ENCODE measurements at regions not wholly inside any gene's neighbourhood (a gene's known extent, or its start where the extent isn't known, plus 50 kb on each side); places are given as distances from the start of the nearest gene placed in this dataset.
A peak's percentile ranks its signal among the peaks of the same experiment; 100 is the strongest.
"Not testable (repeated sequence)": the region's sequence is repeated elsewhere in the genome, so short reads cannot be mapped to it uniquely, and the experiment has no call there.

DNA sequence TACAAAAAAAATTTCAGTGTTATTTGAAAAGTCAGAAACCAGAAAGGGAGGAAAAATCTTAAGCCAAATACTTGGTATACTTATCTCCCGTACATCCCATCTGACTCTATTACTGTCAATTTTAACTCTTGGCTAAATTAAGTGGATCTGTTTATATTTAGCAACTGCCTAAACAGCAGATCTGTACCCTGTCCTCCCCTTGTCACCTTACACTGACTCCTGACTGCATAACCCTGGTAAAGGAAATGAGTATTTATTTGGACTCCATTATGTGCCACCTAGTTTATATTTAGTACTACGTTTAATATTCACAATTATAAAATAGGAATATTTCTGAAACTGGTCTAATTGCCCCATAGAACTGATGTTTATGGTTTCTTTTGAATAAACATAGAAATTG is 730.2 kb upstream of the GJE1 start:
- DNase-seq (ENCODE audit: low read depth): no peak
- peaks cover 64% of the 10 kb centered on the region for H3K4me1 ChIP-seq (ENCODE audit: control insufficient read depth, insufficient read depth, low read length)
- peaks cover 3% of the 10 kb centered on the region for H3K9me3 ChIP-seq (ENCODE audit: control insufficient read depth, low read length)
- no peaks in the 10 kb centered on the region for H3K27me3 ChIP-seq (replicated peaks; ENCODE audit: control insufficient read depth, insufficient read depth, low read length)
- H3K36me3 ChIP-seq (ENCODE audit: control insufficient read depth, insufficient read depth, low read length, severe bottlenecking): no peaks in the 10 kb centered on the region
- no peak overlapping the region for H3K4me3 ChIP-seq (ENCODE audit: low read length)
- peak overlapping the region; percentile 72 for H3K9ac ChIP-seq (ENCODE audit: low read length)

DNA sequence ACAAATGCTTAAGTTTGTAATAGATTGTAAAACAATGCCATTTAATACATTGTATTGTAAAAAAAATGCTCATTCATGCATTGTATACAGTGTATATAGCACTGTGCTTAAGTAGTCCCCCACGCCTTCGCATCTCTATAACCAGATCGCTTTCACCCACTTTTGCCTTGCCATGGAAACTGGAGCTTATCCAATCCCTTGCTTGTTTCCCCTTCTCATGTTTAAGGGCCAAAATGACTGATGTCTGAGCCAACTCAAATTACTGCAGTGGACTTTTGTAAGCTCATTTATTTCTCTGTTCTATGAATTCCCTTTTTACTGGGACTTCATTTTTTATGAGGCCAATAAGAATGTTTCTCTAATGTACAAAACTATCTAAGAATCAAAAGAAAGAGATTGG is 730.9 kb upstream of the GJE1 start:
- no peak for DNase-seq (ENCODE audit: low read depth)
- Histone ChIP-seq H3K9ac (ENCODE audit: low read length) (peak overlapping the region; percentile 72), H3K4me1 (ENCODE audit: control insufficient read depth, insufficient read depth, low read length) (peaks cover 67% of the 10 kb centered on the region), H3K4me3 (ENCODE audit: low read length) (peak overlapping the region; percentile 60), H3K27me3 (replicated peaks; ENCODE audit: control insufficient read depth, insufficient read depth, low read length) (no peaks in the 10 kb centered on the region), H3K9me3 (ENCODE audit: control insufficient read depth, low read length) (no peaks in the 10 kb centered on the region), H3K36me3 (ENCODE audit: control insufficient read depth, insufficient read depth, low read length, severe bottlenecking) (no peaks in the 10 kb centered on the region)

DNA sequence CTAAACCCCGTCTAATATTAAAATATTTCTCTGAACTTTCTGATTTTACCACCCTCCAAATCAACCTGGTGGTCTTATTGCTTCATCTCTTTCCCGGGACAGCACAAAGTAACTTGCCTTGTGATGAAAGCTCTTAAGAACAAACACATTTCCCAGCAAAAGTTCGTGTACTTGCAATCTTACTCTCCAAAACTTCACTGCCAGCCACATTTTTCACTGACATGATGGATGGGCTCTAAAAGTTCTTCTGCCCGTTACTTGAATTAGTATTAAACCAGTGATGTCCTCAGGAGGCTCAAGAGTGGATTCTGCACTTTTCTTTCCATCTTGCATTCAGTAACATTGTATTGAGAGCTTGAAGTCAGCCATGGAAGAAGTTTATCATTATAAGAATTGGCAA is 731.6 kb upstream of the GJE1 start:
- Histone ChIP-seq H3K4me1 (ENCODE audit: control insufficient read depth, insufficient read depth, low read length) (peaks cover 62% of the 10 kb centered on the region), H3K9ac (ENCODE audit: low read length) (peak overlapping the region; percentile 72)

DNA sequence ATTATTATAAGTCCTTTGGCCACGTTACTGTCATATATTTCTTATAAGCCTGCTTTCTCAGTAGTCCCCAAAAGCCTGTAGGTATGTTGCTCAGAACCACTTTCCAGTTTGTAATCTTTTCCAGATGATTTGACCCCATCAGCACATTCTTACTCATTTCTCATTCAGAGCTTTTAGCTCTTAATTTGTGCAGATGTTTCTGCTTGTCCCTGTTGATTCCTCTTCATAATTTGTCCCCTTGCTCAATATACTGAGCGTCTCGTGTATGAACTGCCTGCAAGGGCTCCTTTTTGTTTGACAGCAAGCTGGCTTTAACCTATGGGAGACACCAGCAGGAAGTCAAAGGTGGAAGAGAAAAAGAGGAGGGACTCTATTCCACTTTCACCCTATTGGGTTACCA is 733.8 kb upstream of the GJE1 start:
- DNase-seq (ENCODE audit: low read depth): peak; percentile 45
- H3K36me3 ChIP-seq (ENCODE audit: control insufficient read depth, insufficient read depth, low read length, severe bottlenecking): no peaks in the 10 kb centered on the region
- peaks cover 59% of the 10 kb centered on the region for H3K4me1 ChIP-seq (ENCODE audit: control insufficient read depth, insufficient read depth, low read length)
- no peak overlapping the region for H3K4me3 ChIP-seq (ENCODE audit: low read length)
- no peaks in the 10 kb centered on the region for H3K27me3 ChIP-seq (replicated peaks; ENCODE audit: control insufficient read depth, insufficient read depth, low read length)
- H3K9me3 ChIP-seq (ENCODE audit: control insufficient read depth, low read length): no peaks in the 10 kb centered on the region
- H3K9ac ChIP-seq (ENCODE audit: low read length): no peak overlapping the region

More for the DNA sequence above, 731.6 kb upstream of the GJE1 start:
- Histone ChIP-seq H3K9me3 (ENCODE audit: control insufficient read depth, low read length) (no peaks in the 10 kb centered on the region), H3K27me3 (replicated peaks; ENCODE audit: control insufficient read depth, insufficient read depth, low read length) (no peaks in the 10 kb centered on the region), H3K4me3 (ENCODE audit: low read length) (peak overlapping the region; percentile 60), H3K36me3 (ENCODE audit: control insufficient read depth, insufficient read depth, low read length, severe bottlenecking) (no peaks in the 10 kb centered on the region)
- DNase-seq (ENCODE audit: low read depth): no peak

DNA sequence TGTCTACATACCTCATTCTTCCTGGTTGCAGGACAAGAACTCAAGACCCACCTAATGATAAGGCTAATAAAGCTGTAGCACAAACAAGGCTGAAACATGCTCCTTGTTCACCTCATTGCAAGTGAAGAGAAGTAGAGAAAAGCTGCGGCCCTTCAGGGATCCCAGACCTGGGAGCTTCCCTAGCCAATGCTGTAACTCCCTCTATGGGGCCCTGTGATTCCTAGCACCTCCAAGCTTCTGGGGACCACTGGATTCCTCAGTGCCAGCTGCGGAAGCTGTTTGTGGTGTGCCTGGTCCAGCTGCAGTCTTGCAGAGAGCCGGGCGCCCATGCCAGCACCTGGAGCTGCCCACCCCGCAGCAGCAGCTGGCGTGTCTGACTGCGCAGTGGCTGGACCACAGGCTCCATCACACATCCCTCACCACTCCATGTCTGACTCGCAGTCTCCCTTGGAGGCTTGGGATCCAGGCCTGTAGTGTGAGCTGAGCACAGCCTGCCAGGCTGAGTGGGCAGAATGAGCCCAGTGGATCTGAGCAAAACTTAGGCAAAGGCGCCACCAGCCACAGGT is 737.2 kb upstream of the GJE1 start:
- Histone ChIP-seq H3K4me3 (ENCODE audit: low read length) (no peak overlapping the region), H3K9ac (ENCODE audit: low read length) (no peak overlapping the region)
- DNase-seq (ENCODE audit: low read depth): no peak

DNA sequence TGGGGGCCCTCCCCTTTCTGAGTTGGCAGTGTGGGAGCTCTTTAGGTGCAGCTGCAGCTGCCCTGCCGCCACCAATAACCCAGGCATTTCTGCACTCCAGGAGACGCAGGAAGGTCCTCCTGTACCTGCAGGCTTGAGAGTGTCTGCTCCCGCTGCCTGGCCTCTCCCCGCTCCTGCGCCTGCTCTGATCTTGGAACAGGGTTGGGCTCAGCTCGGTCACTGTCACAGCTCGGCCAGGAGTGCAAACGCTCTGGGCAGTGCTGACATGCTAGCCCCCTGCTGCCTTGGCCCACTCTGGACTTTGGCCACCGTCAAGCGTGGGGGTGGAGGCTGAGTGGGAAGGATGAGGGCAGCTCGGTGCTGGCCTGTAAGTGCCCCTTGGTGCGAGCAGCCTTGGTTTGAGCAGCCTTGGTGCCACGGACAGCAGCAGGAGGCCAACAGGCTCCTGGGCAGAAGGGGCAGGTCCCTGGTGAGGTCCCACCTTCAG is 738.1 kb upstream of the GJE1 start:
- Histone ChIP-seq H3K27me3 (replicated peaks; ENCODE audit: control insufficient read depth, insufficient read depth, low read length) (no peaks in the 10 kb centered on the region), H3K4me1 (ENCODE audit: control insufficient read depth, insufficient read depth, low read length) (peaks cover 20% of the 10 kb centered on the region), H3K9me3 (ENCODE audit: control insufficient read depth, low read length) (no peaks in the 10 kb centered on the region), H3K36me3 (ENCODE audit: control insufficient read depth, insufficient read depth, low read length, severe bottlenecking) (no peaks in the 10 kb centered on the region), H3K4me3 (ENCODE audit: low read length) (no peak overlapping the region), H3K9ac (ENCODE audit: low read length) (no peak overlapping the region)
- no peak for DNase-seq (ENCODE audit: low read depth)

More for the DNA sequence above, 737.2 kb upstream of the GJE1 start:
- Histone ChIP-seq H3K27me3 (replicated peaks; ENCODE audit: control insufficient read depth, insufficient read depth, low read length) (no peaks in the 10 kb centered on the region), H3K9me3 (ENCODE audit: control insufficient read depth, low read length) (no peaks in the 10 kb centered on the region), H3K4me1 (ENCODE audit: control insufficient read depth, insufficient read depth, low read length) (peaks cover 25% of the 10 kb centered on the region), H3K36me3 (ENCODE audit: control insufficient read depth, insufficient read depth, low read length, severe bottlenecking) (no peaks in the 10 kb centered on the region)

DNA sequence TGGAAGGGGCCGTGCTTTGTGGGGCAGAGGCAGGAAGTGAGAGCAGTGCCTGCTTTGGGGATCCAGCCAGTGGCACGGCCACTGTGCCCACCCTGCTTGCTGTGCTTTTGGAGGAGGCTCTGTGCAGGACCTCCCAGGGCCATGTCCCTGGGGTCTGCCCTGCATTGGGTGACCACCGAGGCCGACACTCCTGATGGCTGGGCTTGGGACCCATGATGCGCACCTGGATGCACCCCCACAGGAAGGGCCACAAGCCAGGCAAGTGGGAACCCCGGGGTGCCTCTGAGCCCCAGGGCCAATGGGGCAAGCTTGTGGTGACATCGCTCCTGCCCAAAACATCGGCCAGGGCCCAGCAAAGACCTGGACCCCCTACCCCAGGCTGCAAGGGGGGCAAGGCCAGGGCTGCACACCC is 738.6 kb upstream of the GJE1 start:
- H3K4me3 ChIP-seq (ENCODE audit: low read length): no peak overlapping the region
- no peaks in the 10 kb centered on the region for H3K9me3 ChIP-seq (ENCODE audit: control insufficient read depth, low read length)
- no peaks in the 10 kb centered on the region for H3K36me3 ChIP-seq (ENCODE audit: control insufficient read depth, insufficient read depth, low read length, severe bottlenecking)
- peaks cover 15% of the 10 kb centered on the region for H3K4me1 ChIP-seq (ENCODE audit: control insufficient read depth, insufficient read depth, low read length)
- no peaks in the 10 kb centered on the region for H3K27me3 ChIP-seq (replicated peaks; ENCODE audit: control insufficient read depth, insufficient read depth, low read length)
- no peak overlapping the region for H3K9ac ChIP-seq (ENCODE audit: low read length)
- DNase-seq (ENCODE audit: low read depth): no peak

DNA sequence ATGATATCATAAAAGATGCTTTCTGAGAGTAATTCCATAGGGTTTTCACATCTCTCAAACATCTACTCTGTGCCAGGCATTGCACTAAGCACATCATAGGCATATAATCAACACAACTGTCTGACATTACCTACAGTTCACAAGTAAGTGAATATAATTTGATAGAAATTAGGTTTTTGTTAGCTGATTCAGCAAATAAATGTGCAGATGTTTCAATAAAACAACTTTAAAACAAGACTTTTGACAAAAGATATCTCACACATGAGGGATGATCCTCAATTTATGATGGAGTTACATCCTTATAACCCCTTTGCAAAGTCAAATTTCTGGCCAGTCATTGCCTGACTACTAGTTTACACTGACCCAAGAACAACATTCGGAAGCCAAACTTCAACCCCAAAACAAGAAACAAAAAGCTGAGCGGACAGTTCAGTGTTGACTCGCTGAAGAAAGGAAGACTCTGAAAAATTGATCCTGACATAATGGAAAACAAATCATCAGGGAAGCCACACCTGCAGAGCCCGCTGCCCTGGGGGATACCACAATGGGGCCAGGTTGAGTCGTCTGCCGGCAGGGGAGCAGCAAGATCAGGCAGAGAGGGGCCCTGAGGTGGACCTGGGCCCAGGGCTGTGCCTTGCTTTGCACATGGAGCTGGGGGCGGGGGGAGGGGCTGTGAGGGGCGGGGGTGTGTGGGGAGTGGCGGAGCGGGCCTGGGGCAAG is 739.2 kb upstream of the GJE1 start:
- no peak for DNase-seq (ENCODE audit: low read depth)
- Histone ChIP-seq H3K4me1 (ENCODE audit: control insufficient read depth, insufficient read depth, low read length) (peaks cover 9% of the 10 kb centered on the region), H3K9me3 (ENCODE audit: control insufficient read depth, low read length) (no peaks in the 10 kb centered on the region), H3K27me3 (replicated peaks; ENCODE audit: control insufficient read depth, insufficient read depth, low read length) (no peaks in the 10 kb centered on the region), H3K4me3 (ENCODE audit: low read length) (no peak overlapping the region), H3K9ac (ENCODE audit: low read length) (no peak overlapping the region), H3K36me3 (ENCODE audit: control insufficient read depth, insufficient read depth, low read length, severe bottlenecking) (no peaks in the 10 kb centered on the region)

DNA sequence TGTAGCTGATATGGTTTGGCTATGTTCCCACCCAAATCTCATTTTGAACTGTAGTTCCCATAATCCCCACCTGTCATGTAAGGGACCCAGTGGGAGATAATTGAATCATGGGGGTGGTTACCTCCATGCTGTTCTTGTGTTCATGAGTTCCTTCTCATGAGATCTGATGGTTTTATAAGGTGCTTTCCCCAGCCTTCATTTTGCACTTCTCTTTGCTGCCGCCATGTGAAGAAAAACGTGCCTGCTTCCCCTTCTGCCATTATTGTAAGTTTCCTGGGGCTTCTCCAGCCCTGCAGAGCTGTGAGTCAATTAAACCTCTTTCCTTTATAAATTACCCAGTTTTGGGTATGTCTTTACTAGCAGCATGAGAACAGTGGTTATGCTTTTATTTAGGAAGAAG is 741.6 kb upstream of the GJE1 start:
- H3K27me3 ChIP-seq (replicated peaks; ENCODE audit: control insufficient read depth, insufficient read depth, low read length): not testable (repeated sequence)

DNA sequence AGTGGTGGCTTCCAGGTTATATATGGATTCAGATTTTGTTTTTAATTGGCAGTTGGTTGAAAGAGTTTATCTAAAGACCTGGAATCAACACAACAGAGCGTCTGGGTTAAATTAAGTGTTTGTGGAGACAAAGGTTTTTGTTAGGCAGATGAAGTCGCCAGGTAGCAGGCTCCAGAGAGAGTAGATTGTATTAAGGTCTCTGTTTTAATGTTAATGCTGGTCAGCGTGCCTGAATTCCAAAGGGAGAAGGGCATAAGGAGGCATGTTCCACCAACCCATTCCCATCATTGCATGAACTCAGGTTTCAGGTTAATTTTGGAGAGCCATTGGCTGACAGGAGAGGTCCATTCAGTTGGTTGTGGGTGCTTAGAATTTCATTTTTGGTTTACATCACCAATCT is 744.1 kb upstream of the GJE1 start:
- H3K9me3 ChIP-seq (ENCODE audit: control insufficient read depth, low read length): no peaks in the 10 kb centered on the region
- H3K27me3 ChIP-seq (replicated peaks; ENCODE audit: control insufficient read depth, insufficient read depth, low read length): no peaks in the 10 kb centered on the region
- H3K4me3 ChIP-seq (ENCODE audit: low read length): no peak overlapping the region
- H3K9ac ChIP-seq (ENCODE audit: low read length): no peak overlapping the region
- H3K36me3 ChIP-seq (ENCODE audit: control insufficient read depth, insufficient read depth, low read length, severe bottlenecking): no peaks in the 10 kb centered on the region
- no peak for DNase-seq (ENCODE audit: low read depth)
- H3K4me1 ChIP-seq (ENCODE audit: control insufficient read depth, insufficient read depth, low read length): no peaks in the 10 kb centered on the region

More for the DNA sequence above, 741.6 kb upstream of the GJE1 start:
- DNase-seq (ENCODE audit: low read depth); H3K4me3 ChIP-seq (ENCODE audit: low read length); H3K36me3 ChIP-seq (ENCODE audit: control insufficient read depth, insufficient read depth, low read length, severe bottlenecking); H3K9ac ChIP-seq (ENCODE audit: low read length); H3K4me1 ChIP-seq (ENCODE audit: control insufficient read depth, insufficient read depth, low read length); H3K9me3 ChIP-seq (ENCODE audit: control insufficient read depth, low read length): not testable (repeated sequence)

DNA sequence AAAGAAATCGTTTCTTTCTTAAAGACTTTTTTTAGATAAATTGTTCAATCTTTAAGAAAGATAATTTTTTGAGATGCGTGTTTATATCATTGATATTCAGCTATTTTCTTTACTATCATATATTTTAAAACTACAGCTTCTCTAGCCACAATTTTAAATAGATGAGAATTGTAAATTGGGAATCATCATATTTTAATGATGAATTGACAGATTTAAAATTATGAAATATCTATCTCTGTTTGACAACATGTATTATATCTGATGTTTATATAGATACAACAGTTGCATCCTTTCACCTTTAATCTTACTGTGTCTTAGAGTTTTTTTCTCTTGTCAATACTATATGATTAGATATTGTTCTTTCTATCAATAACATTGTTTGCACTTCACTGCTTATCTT is 762.3 kb upstream of the GJE1 start:
- Histone ChIP-seq H3K9ac (ENCODE audit: low read length) (no peak overlapping the region), H3K36me3 (ENCODE audit: control insufficient read depth, insufficient read depth, low read length, severe bottlenecking) (no peaks in the 10 kb centered on the region), H3K27me3 (replicated peaks; ENCODE audit: control insufficient read depth, insufficient read depth, low read length) (no peaks in the 10 kb centered on the region), H3K4me3 (ENCODE audit: low read length) (no peak overlapping the region), H3K9me3 (ENCODE audit: control insufficient read depth, low read length) (peaks cover 4% of the 10 kb centered on the region), H3K4me1 (ENCODE audit: control insufficient read depth, insufficient read depth, low read length) (no peaks in the 10 kb centered on the region)
- no peak for DNase-seq (ENCODE audit: low read depth)

All from adipocyte (in vitro differentiated cells).